ENCODE measurements at regions not wholly inside any gene's neighbourhood (a gene's known extent, or its start where the extent isn't known, plus 50 kb on each side); places are given as distances from the start of the nearest gene placed in this dataset.

GRCh38 chr17:83150369-83151055 is 71.1 kb downstream of the METRNL start:
- no peak for TF ChIP-seq POLR2A (IDR thresholded peaks at IDR 0.05)
- no peak for TF ChIP-seq POLR2AphosphoS5 (IDR thresholded peaks at IDR 0.05; ENCODE audit: insufficient read depth in 1 of 2, low read depth in 1 of 2)
- TF ChIP-seq CTCF (IDR thresholded peaks at IDR 0.05), result no peak

Data from vagina (tissue), 2 donors.